ENCODE measurements at regions not wholly inside any gene's neighbourhood (a gene's known extent, or its start where the extent isn't known, plus 50 kb on each side); places are given as distances from the start of the nearest gene placed in this dataset.

- H3K27ac ChIP-seq (ENCODE audit: low read depth, low read length): no peak overlapping the region
- H3K9ac ChIP-seq (ENCODE audit: low read depth in 1 of 2, low read length in 2 of 2): no peak overlapping the region
- H3K9me3 ChIP-seq (ENCODE audit: control insufficient read depth in 1 of 2, low read length in 2 of 2): no peaks in the 10 kb centered on the region
- no peaks in the 10 kb centered on the region for H3K27me3 ChIP-seq (ENCODE audit: control insufficient read depth in 1 of 2, insufficient read depth in 2 of 2, low read length in 2 of 2)
- no peaks in the 10 kb centered on the region for H3K4me1 ChIP-seq (ENCODE audit: control insufficient read depth in 1 of 2, insufficient read depth in 2 of 2, low read length in 2 of 2)
- H3K36me3 ChIP-seq (ENCODE audit: control insufficient read depth in 1 of 2, insufficient read depth in 2 of 2, low read length in 2 of 2): no peaks in the 10 kb centered on the region
- H3K4me3 ChIP-seq (ENCODE audit: low read depth in 1 of 2, low read length in 2 of 2): no peak overlapping the region
These were observed 200.1 kb upstream of the MGAT4C start for GRCh38 chr12:86456241-86456640.

GRCh38 chr12:86445356-86445755 lies 189.2 kb upstream of the MGAT4C start:
- no peaks in the 10 kb centered on the region for H3K27me3 ChIP-seq (ENCODE audit: control insufficient read depth in 1 of 2, insufficient read depth in 2 of 2, low read length in 2 of 2)
- H3K9ac ChIP-seq (ENCODE audit: low read depth in 1 of 2, low read length in 2 of 2): no peak overlapping the region
- no peaks in the 10 kb centered on the region for H3K36me3 ChIP-seq (ENCODE audit: control insufficient read depth in 1 of 2, insufficient read depth in 2 of 2, low read length in 2 of 2)
- H3K9me3 ChIP-seq (ENCODE audit: control insufficient read depth in 1 of 2, low read length in 2 of 2): no peaks in the 10 kb centered on the region
- H3K4me1 ChIP-seq (ENCODE audit: control insufficient read depth in 1 of 2, insufficient read depth in 2 of 2, low read length in 2 of 2): no peaks in the 10 kb centered on the region
- H3K27ac ChIP-seq (ENCODE audit: low read depth, low read length): no peak overlapping the region
- H3K4me3 ChIP-seq (ENCODE audit: low read depth in 1 of 2, low read length in 2 of 2): no peak overlapping the region

GRCh38 chr12:86435053-86435452 lies 178.9 kb upstream of the MGAT4C start:
- Histone ChIP-seq H3K9ac (ENCODE audit: low read depth in 1 of 2, low read length in 2 of 2) (no peak overlapping the region), H3K27ac (ENCODE audit: low read depth, low read length) (no peak overlapping the region), H3K4me1 (ENCODE audit: control insufficient read depth in 1 of 2, insufficient read depth in 2 of 2, low read length in 2 of 2) (no peaks in the 10 kb centered on the region), H3K36me3 (ENCODE audit: control insufficient read depth in 1 of 2, insufficient read depth in 2 of 2, low read length in 2 of 2) (no peaks in the 10 kb centered on the region), H3K4me3 (ENCODE audit: low read depth in 1 of 2, low read length in 2 of 2) (no peak overlapping the region), H3K9me3 (ENCODE audit: control insufficient read depth in 1 of 2, low read length in 2 of 2) (no peaks in the 10 kb centered on the region), H3K27me3 (ENCODE audit: control insufficient read depth in 1 of 2, insufficient read depth in 2 of 2, low read length in 2 of 2) (no peaks in the 10 kb centered on the region)

- no peaks in the 10 kb centered on the region for H3K27me3 ChIP-seq (ENCODE audit: control insufficient read depth in 1 of 2, insufficient read depth in 2 of 2, low read length in 2 of 2)
- H3K36me3 ChIP-seq (ENCODE audit: control insufficient read depth in 1 of 2, insufficient read depth in 2 of 2, low read length in 2 of 2): no peaks in the 10 kb centered on the region
- H3K9me3 ChIP-seq (ENCODE audit: control insufficient read depth in 1 of 2, low read length in 2 of 2): no peaks in the 10 kb centered on the region
- no peaks in the 10 kb centered on the region for H3K4me1 ChIP-seq (ENCODE audit: control insufficient read depth in 1 of 2, insufficient read depth in 2 of 2, low read length in 2 of 2)
- H3K9ac ChIP-seq (ENCODE audit: low read depth in 1 of 2, low read length in 2 of 2): no peak overlapping the region
- no peak overlapping the region for H3K27ac ChIP-seq (ENCODE audit: low read depth, low read length)
- H3K4me3 ChIP-seq (ENCODE audit: low read depth in 1 of 2, low read length in 2 of 2): no peak overlapping the region
These were observed 173.6 kb upstream of the MGAT4C start for GRCh38 chr12:86429824-86430223.

- no peaks in the 10 kb centered on the region for H3K4me1 ChIP-seq (ENCODE audit: control insufficient read depth in 1 of 2, insufficient read depth in 2 of 2, low read length in 2 of 2)
- no peaks in the 10 kb centered on the region for H3K9me3 ChIP-seq (ENCODE audit: control insufficient read depth in 1 of 2, low read length in 2 of 2)
- H3K36me3 ChIP-seq (ENCODE audit: control insufficient read depth in 1 of 2, insufficient read depth in 2 of 2, low read length in 2 of 2): no peaks in the 10 kb centered on the region
- H3K27ac ChIP-seq (ENCODE audit: low read depth, low read length): no peak overlapping the region
- no peaks in the 10 kb centered on the region for H3K27me3 ChIP-seq (ENCODE audit: control insufficient read depth in 1 of 2, insufficient read depth in 2 of 2, low read length in 2 of 2)
- no peak overlapping the region for H3K9ac ChIP-seq (ENCODE audit: low read depth in 1 of 2, low read length in 2 of 2)
- no peak overlapping the region for H3K4me3 ChIP-seq (ENCODE audit: low read depth in 1 of 2, low read length in 2 of 2)
These were observed 165.1 kb upstream of the MGAT4C start for GRCh38 chr12:86421333-86421732.

- Histone ChIP-seq H3K4me3 (ENCODE audit: low read depth in 1 of 2, low read length in 2 of 2) (no peak overlapping the region), H3K9me3 (ENCODE audit: control insufficient read depth in 1 of 2, low read length in 2 of 2) (peaks cover 3 to 6% of the 10 kb centered on the region in 2 donors), H3K27ac (ENCODE audit: low read depth, low read length) (no peak overlapping the region), H3K9ac (ENCODE audit: low read depth in 1 of 2, low read length in 2 of 2) (no peak overlapping the region), H3K36me3 (ENCODE audit: control insufficient read depth in 1 of 2, insufficient read depth in 2 of 2, low read length in 2 of 2) (no peaks in the 10 kb centered on the region), H3K27me3 (ENCODE audit: control insufficient read depth in 1 of 2, insufficient read depth in 2 of 2, low read length in 2 of 2) (no peaks in the 10 kb centered on the region), H3K4me1 (ENCODE audit: control insufficient read depth in 1 of 2, insufficient read depth in 2 of 2, low read length in 2 of 2) (no peaks in the 10 kb centered on the region)
These were observed 158.0 kb upstream of the MGAT4C start for GRCh38 chr12:86414201-86414600.

GRCh38 chr12:86411710-86412109 lies 155.5 kb upstream of the MGAT4C start:
- H3K27me3 ChIP-seq (ENCODE audit: control insufficient read depth in 1 of 2, insufficient read depth in 2 of 2, low read length in 2 of 2): no peaks in the 10 kb centered on the region
- no peak overlapping the region for H3K4me3 ChIP-seq (ENCODE audit: low read depth in 1 of 2, low read length in 2 of 2)
- H3K27ac ChIP-seq (ENCODE audit: low read depth, low read length): no peak overlapping the region
- no peaks in the 10 kb centered on the region for H3K36me3 ChIP-seq (ENCODE audit: control insufficient read depth in 1 of 2, insufficient read depth in 2 of 2, low read length in 2 of 2)
- H3K9ac ChIP-seq (ENCODE audit: low read depth in 1 of 2, low read length in 2 of 2): no peak overlapping the region
- peaks cover 3 to 6% of the 10 kb centered on the region in 2 donors for H3K9me3 ChIP-seq (ENCODE audit: control insufficient read depth in 1 of 2, low read length in 2 of 2)
- no peaks in the 10 kb centered on the region for H3K4me1 ChIP-seq (ENCODE audit: control insufficient read depth in 1 of 2, insufficient read depth in 2 of 2, low read length in 2 of 2)

- H3K36me3 ChIP-seq (ENCODE audit: control insufficient read depth in 1 of 2, insufficient read depth in 2 of 2, low read length in 2 of 2): no peaks in the 10 kb centered on the region
- no peaks in the 10 kb centered on the region for H3K4me1 ChIP-seq (ENCODE audit: control insufficient read depth in 1 of 2, insufficient read depth in 2 of 2, low read length in 2 of 2)
- no peak overlapping the region for H3K4me3 ChIP-seq (ENCODE audit: low read depth in 1 of 2, low read length in 2 of 2)
- no peak overlapping the region for H3K9ac ChIP-seq (ENCODE audit: low read depth in 1 of 2, low read length in 2 of 2)
- peaks cover 3 to 6% of the 10 kb centered on the region in 2 donors for H3K9me3 ChIP-seq (ENCODE audit: control insufficient read depth in 1 of 2, low read length in 2 of 2)
- no peak overlapping the region for H3K27ac ChIP-seq (ENCODE audit: low read depth, low read length)
- no peaks in the 10 kb centered on the region for H3K27me3 ChIP-seq (ENCODE audit: control insufficient read depth in 1 of 2, insufficient read depth in 2 of 2, low read length in 2 of 2)
These were observed 151.5 kb upstream of the MGAT4C start for GRCh38 chr12:86407620-86408208.

- no peak overlapping the region for H3K27ac ChIP-seq (ENCODE audit: low read depth, low read length)
These were observed 133.8 kb upstream of the MGAT4C start for GRCh38 chr12:86389949-86390348.

GRCh38 chr12:86387591-86388145 lies 131.5 kb upstream of the MGAT4C start:
- no peaks in the 10 kb centered on the region for H3K9me3 ChIP-seq (ENCODE audit: control insufficient read depth in 1 of 2, low read length in 2 of 2)
- no peak overlapping the region for H3K4me3 ChIP-seq (ENCODE audit: low read depth in 1 of 2, low read length in 2 of 2)
- H3K27me3 ChIP-seq (ENCODE audit: control insufficient read depth in 1 of 2, insufficient read depth in 2 of 2, low read length in 2 of 2): no peaks in the 10 kb centered on the region
- H3K27ac ChIP-seq (ENCODE audit: low read depth, low read length): no peak overlapping the region
- no peaks in the 10 kb centered on the region for H3K4me1 ChIP-seq (ENCODE audit: control insufficient read depth in 1 of 2, insufficient read depth in 2 of 2, low read length in 2 of 2)
- H3K36me3 ChIP-seq (ENCODE audit: control insufficient read depth in 1 of 2, insufficient read depth in 2 of 2, low read length in 2 of 2): no peaks in the 10 kb centered on the region
- no peak overlapping the region for H3K9ac ChIP-seq (ENCODE audit: low read depth in 1 of 2, low read length in 2 of 2)

More at GRCh38 chr12:86389949-86390348, 133.8 kb upstream of the MGAT4C start:
- Histone ChIP-seq H3K27me3 (ENCODE audit: control insufficient read depth in 1 of 2, insufficient read depth in 2 of 2, low read length in 2 of 2) (no peaks in the 10 kb centered on the region), H3K4me3 (ENCODE audit: low read depth in 1 of 2, low read length in 2 of 2) (no peak overlapping the region), H3K9ac (ENCODE audit: low read depth in 1 of 2, low read length in 2 of 2) (no peak overlapping the region), H3K9me3 (ENCODE audit: control insufficient read depth in 1 of 2, low read length in 2 of 2) (no peaks in the 10 kb centered on the region), H3K4me1 (ENCODE audit: control insufficient read depth in 1 of 2, insufficient read depth in 2 of 2, low read length in 2 of 2) (no peaks in the 10 kb centered on the region), H3K36me3 (ENCODE audit: control insufficient read depth in 1 of 2, insufficient read depth in 2 of 2, low read length in 2 of 2) (no peaks in the 10 kb centered on the region)
